HG03575 (cell line): ENCODE measurements at regions not wholly inside any gene's neighbourhood (a gene's known extent, or its start where the extent isn't known, plus 50 kb on each side); places are given as distances from the start of the nearest gene placed in this dataset.
"Not testable (repeated sequence)": the region's sequence is repeated elsewhere in the genome, so short reads cannot be mapped to it uniquely, and the experiment has no call there.

ENCODE experiments used
- ATAC-seq: cut with Tn5 transposase; IDR thresholded peaks from one replicate; pipeline ENCODE4 v1.9.1; 2021; ENCODE audit not compliant: unreplicated experiment, insufficient number of reproducible peaks, low FRiP score; ENCODE audit errors: extremely low read depth

DNA sequence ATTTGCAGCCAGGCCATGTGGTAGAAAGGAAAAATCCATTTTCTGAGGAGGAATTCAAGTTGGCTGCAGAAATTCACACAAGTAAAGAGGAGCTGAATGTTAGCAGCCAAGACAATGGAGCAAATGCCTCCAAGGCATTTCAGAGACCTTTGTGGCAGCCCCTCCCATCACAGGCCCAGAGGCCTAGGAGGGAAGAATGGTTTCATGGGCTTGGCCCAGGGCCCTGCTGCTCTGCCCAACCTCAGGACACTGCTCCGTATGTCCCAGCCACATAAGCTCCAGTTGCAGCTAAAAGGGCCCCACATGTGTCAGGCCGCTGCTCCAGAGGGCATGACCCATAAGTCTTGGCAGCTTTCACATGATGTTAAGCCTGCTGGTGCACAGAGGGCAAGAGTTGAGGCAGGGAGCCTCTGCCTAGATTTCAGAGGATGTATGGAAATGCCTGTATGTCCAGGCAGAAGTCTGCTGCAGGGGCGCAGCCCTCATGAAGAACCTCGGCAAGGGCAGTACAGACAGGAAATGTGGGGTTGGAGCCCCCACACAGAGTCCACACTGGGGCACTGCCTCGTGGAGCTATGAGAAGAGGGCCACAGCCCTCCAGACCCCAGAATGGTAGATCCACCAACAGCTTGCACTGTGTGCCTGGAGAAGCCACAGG lies 144.2 kb upstream of the EPB41L4A start:
- ATAC-seq = no peak

DNA sequence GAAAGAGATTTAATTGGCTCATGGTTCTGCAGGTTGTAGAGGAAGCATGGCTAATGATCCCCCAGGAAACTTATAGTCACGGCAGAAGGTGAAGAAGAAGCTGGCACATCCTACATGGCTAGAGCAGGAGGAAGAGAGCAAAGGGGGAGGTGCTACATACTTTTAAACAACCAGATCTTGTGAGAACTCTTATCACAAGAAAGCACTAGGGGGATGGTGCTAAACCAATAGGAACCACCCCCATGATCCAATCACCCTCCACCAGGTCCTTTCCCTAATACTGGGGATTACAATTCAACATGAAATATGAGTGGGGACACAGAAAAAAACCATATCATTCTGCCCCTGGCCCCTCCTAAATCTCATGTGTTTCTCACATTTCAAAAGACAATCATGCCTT lies 147.2 kb upstream of the EPB41L4A start:
- ATAC-seq = no peak

DNA sequence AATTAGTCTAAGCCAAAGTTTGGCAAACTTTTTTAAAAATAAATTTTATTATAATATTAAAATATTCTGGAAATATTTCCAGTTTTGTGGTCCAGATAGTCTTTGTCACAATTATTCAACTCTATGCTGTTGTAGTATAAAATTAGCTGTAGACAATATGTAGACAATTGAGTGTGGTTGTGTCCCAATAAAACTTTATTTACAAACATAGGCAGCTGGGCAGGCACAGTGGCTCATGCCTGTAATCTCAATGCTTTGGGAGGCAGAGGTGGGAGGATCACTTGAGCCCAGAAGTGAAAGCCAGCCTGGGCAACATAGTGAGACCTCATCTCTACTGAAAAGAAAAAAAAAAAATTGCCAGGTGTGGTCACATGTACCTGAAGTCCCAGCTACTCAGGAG lies 150.5 kb upstream of the EPB41L4A start:
- ATAC-seq = no peak

DNA sequence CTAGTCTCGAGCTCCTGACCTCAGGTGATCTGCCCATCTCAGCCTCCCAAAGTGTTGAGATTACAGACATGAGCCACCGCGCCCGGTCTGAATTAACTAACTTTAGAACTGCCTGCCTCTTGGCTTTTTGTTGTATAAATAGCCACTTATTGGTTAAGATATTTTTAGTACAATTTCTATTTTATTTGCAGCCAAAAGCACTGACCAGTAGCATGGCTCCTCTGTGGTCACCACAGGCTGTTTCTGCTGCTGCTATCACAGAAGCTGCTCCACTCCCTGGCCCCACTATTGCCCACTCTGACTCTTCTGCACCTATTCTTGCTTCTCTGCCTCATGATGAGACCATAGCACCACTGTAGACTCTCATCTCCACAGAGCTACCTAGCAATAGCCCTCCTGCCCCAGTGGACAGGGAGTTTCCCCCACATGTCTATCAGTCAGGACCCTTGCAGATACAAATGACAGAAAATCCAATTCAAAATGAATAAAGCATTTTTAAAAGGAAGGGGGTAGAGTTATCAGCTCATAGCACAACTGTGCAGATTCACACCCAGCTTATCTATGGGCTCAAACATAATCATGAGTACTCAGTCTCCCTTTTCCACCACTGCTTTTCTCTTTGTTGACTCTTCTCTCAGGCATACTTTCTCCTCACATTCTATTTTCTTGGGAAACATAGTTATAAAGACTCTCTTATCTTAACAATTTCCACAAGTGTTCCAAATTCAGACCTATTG lies 151.8 kb upstream of the EPB41L4A start:
- ATAC-seq = no peak

DNA sequence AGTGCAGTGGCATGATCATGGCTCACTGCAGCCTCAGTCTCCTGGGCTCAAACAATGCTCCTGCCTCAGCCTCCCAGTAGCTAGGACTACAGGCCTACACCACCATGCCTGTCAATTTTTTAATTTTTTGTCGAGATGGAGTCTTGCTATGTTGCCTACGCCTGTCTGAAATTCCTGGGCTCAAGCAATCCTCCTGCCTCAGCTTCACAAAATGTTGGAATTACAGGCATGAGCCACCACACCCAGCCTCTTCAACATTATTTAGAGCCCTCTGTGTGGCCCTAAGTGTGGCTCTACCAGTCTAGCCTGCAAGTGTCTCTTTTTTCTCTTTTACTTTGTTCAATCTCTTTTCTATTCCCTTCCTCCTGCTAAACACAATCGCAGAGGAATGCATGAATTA lies 154.4 kb upstream of the EPB41L4A start:
- ATAC-seq = no peak

DNA sequence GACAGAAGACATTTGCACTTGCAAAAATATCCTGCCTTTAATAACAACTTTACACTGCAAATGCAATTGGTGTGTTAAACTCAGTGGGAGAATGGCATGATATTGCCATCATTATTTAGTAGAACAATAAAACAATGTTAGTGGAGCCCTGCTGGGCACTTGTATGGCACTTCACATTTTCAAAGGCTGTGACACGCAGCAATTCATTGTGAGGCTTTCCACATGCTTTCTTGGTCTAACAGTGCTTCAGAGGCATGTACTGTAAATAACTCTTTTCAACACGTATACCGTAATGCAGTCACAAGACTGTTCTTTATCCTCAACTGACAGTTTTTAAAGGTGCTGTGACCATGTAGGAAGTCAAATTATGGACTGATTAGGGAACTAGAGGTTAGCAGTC lies 155.5 kb upstream of the EPB41L4A start:
- no peak for ATAC-seq

DNA sequence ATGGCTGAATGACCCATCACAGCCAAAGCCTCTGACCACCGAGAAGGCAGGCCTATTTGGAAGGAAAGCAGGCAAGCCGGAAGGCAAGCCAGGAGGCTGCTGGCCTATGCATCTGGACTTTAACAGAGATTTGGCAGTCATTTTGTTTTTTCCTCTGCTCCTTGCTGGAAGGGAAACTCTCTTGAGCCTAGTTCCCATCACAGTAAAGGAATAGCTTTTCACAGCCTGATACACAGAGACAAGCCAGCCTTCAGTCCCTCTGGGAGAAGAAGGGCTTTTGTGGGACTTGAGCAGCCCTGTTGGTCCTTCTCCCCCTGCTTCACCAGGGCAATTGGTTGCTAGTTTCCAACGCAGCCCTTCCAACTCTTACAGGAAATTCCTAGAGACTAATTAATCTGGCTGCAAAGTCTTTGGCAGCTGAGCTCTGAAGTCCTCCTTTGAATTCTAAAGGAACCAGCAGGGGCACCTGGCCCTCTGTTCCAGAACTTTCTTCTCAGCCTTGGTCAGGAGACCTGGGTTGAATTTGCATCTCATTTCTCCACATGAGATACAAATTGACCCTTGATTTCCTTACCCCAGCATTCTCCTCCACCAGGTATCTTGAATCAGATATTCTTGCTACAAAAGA lies 157.3 kb upstream of the EPB41L4A start:
- no peak for ATAC-seq

DNA sequence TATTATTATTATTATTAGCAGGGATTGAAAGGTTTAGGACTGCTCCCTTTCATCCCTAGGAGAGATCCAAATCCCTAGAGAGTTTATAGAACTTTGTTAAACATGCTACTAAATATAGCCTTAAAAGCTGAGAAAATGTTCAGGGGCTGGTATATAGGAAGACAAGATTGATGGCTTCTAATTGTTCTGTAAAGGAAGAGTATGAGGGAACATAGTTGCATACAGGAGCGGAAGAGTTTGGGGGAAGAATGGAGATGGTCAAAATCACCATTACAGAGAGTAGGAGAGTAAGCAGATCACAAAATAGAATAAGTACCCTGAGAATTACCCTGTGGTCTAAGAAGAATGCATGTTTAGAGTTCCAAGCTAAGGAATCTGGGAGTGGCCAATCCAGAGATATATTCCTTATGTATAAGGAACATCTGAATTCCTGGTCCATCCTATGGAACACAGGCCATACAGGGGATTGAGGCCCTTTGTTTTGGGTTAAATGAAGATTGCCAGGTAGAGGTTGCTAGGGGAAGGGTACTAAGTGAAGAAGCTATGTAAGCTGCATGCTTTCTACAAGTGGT lies 158.0 kb upstream of the APC start:
- no peak for ATAC-seq

DNA sequence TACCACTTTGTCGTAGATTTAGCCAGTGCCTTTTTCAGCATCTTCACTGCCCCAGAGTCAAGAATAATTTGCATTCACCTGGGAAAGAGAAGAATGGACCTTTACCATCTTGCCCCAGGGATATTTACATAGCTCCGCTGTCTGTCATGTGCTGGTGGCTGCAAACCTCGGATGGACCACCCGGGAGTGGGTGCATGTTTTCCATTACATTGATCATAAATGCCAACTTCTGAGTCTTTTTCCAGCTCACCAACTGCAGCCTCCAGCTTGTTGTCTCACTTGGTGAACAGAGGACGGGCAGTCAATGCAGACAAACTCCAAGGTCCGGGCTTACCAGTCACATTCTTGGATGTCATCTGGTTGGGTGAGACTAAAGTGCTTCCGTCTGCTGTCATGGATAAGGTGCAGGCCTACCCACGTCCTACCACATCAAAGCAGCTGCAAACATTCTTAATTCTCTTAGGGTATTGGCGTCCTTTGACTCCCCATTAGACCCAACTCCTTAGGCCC lies 155.8 kb upstream of the APC start:
- no peak for ATAC-seq

DNA sequence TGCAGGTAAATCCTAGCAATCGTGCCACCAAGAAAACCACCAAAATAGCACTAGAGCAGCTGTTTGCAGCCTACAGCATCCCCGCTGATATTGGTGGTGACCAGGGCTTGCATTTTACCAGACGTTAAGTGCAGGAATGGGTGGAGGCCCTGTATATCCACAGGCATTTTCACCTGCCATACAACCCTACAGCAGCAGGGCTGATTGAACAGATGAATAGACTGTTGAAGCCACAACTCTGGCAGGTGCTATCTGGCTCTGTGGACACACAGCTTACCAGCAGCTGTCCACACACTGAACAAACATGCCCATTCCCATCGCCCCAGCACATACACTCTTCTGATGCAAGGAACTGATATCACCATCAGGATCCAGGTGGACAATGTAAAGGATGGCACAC lies 154.5 kb upstream of the APC start:
- ATAC-seq = no peak

DNA sequence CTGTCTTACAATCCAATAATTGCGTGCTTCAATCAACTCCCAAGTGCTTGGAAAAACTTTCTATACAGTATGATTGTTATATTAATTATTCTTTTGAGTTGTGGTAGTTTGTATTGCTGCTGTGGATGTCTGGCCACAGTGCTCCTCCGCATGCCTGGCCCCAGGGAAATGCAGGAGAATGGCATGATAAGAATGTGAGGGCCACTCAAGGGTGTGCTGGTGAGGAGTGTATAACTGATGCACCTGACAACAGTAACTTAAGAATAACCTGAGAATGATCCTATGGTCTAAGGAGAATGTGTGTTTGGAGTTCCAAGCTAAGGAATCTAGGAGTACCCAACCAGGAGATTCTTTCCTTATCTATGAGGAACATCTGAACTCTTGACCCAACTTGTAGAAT lies 152.9 kb upstream of the APC start:
- ATAC-seq = no peak

DNA sequence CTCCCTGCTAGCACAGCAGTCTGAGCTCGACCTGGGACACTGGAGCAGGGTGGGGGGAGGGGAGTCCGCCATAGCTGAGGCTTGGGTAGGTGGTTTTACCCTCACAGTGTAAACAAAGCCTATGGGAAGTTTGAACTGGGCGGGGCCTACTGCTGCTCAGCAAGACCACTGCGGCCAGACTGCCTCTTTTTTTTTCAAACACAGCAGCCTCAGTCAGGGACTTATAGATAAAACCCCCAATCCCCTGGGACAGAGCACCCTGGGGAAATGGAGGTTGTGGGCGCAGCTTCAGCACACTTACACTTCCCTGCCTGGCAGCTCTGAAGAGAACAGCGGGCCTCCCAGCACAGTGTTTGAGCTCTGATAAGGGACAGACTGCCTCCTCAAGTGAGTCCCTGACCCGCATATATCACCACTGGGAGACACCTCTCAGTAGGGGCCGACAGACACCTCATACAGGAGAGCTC lies 151.1 kb upstream of the APC start:
- ATAC-seq = no peak

DNA sequence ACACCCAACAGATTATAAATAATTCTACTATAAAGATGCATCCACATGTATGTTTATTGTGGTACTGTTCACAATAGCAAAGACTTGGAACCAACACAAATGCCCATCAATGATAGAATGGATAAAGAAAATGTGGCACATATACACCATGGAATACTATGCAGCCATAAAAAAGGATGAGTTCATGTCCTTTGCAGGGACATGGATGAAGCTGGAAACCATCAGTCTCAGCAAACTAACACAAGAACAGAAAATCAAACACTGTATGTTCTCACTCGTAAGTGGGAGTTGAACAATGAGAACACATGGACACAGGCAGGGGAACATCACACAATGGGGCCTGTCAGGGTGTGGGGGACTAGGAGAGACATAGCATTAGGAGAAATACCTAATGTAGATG lies 146.8 kb upstream of the APC start:
- ATAC-seq = not testable (repeated sequence)

DNA sequence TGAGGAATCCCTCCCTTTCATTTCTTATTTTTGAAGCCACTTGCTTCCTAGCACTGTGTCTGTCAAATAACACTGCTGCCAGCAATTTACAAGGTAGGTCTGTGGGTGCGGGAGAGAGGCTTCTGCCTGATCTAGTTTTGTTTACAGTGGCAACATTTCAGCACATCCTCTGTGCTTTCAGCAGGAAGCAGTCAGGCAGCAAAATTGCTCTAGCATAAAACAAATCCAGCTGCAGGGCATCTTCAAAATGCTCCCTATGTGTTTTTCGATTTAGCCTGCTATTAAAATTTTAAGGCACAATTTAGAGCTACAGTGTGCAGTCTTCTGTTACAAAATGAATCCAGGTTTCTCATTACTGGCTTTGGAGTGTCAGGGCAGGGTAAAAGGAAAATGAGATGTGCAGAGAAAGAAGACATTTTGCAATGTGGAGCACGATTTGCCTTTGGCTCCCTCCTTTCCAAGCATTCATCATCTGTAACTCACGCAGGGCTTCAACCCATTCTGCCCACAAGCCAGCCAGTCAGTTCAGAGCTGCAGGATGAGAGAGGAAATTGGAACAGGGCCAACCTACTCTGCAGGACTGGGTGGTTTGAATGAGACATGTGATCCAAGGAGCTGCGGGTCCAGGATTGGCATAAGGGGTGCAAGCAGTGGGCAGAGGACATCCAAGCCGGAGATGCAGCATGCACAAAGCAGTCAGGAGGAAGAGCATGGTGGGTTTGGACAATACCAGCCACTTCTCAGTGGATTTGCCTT lies 143.4 kb upstream of the APC start:
- no peak for ATAC-seq

DNA sequence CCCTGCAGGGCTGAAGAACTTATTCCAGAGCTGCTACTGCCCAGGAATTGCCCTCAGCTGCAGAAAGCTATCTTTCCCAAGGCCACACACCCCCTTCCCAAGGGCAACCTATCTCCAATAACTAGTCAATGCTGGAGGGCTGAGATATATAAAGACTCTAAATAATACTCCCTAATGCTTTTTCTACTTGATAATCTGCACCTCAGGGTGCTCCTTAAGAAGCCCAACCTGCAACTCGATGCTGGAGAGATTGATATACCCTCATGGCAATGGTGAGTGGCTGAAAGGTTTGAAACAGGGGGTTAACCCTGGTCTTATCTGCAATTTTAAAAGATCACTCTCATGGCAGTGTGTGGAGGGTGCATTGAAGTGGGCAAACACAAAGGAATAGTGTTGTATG lies 142.7 kb upstream of the APC start:
- no peak for ATAC-seq

DNA sequence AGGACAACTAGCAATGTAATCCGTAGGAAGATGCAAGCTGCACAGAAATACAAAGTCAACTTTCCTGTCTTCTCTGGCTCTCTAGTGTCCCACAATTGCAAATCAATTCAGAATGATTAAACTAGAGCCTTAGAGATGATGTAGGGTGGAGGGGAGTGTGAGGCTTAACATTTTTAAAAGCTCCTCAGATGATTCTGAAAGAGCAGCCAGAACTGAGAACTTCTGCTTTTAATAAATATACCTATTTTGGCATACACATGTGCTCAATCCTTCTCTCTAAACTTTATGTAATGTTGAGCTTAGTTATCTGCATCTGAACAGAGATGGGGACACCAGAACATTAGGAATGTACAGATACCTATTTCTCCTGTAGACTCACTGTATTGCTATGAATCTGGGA lies 139.9 kb upstream of the APC start:
- no peak for ATAC-seq

DNA sequence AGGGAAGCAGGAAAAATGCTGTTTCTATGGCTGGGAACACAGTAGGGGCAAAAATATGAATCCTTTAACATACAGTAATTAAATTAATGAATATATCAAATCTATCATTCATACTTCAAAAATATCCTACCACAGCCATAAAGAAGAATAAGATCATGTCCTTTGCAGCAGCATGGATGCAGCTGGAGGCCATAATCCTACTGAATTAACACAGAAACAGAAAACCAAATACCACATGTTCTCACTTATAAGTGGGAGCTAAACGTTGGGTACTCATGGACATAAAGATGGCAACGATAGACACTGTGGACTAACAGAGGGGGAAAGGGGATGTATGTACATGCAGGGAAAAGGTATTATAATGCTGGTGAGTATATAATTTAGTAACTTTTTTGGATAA lies 137.2 kb upstream of the APC start:
- ATAC-seq = not testable (repeated sequence)

DNA sequence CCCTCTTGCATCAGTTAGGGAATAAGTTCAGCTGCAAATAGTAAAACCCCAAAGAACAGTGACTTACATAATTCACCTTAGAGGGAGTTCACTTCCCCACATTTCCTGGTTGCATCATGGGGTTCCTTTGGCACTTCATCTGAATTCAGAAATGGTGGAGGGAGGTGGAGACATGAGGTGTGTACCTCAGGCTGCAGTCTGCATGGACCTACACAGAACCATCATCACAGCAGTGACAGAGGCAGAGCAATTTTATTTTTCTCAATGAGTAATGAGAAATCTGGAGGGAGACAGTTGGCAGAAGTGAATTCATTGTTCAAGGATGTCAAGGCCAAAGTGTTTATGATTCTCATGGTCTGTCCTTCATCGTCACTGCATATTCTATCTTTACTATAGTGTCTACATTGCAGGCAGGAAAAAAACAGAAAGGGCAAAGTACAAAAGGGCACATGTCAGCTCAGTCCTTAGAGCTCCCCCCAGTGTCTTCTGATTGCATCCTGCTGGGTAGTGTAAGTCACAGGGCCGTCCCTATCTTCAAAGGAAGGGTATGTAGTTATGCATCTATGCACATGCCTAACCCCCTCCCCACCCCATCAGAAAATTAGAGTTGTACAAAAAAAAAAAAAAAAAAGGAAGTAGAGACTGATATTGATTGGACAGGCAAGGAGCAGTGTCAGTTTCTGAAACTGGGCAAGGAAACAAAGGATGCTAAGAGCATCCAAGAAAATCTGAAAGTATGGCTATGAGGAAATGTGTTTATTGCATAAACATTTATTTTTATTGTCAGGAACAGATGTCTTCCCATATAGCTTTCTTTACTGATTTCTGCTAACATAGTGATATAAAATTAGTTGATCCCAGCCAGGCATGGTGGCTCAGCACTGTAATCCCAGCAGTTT lies 132.7 kb upstream of the APC start:
- ATAC-seq = no peak
